Gastroesophageal sphincter (tissue), 3 donors: ENCODE measurements at regions not wholly inside any gene's neighbourhood (a gene's known extent, or its start where the extent isn't known, plus 50 kb on each side); places are given as distances from the start of the nearest gene placed in this dataset.

ENCODE experiments used
- CTCF ChIP-seq, 4 experiments: fragments of 200-600 bp in 2 of 4; fragments of 450-650 bp in 2 of 4; sonication (generic) in 1 of 4; IDR thresholded peaks; one replicate each; pipeline ENCODE4 v1.5.1; 2017 to 2019; ENCODE audit warnings: antibody characterized with exemption in 4 of 4, mild to moderate bottlenecking in 2 of 4, moderate library complexity in 2 of 4
- EP300 ChIP-seq: sonication (generic); formaldehyde crosslinking; IDR thresholded peaks from one replicate; pipeline ENCODE4 v1.6.1; 2017; ENCODE audit warnings: antibody characterized with exemption, mild to moderate bottlenecking
- POLR2A ChIP-seq, 2 donors: fragments of 450-650 bp; IDR thresholded peaks; one replicate each; pipeline ENCODE4 v1.6.1; 2017; ENCODE audit warnings: antibody characterized with exemption in 2 of 2, mild to moderate bottlenecking in 2 of 2, moderate library complexity in 1 of 2
- POLR2AphosphoS5 ChIP-seq: sonication (generic); formaldehyde crosslinking; IDR thresholded peaks from one replicate; pipeline ENCODE4 v1.6.1; 2017; ENCODE audit warnings: antibody characterized with exemption

GRCh38 chr3:193780397-193780796 is 187.4 kb downstream of the OPA1 start:
- TF ChIP-seq CTCF (IDR thresholded peaks at IDR 0.05) (no peak), POLR2A (IDR thresholded peaks at IDR 0.05) (no peak), EP300 (no peak), POLR2AphosphoS5 (no peak)
